ENCODE measurements at regions not wholly inside any gene's neighbourhood (a gene's known extent, or its start where the extent isn't known, plus 50 kb on each side); places are given as distances from the start of the nearest gene placed in this dataset.

DNA sequence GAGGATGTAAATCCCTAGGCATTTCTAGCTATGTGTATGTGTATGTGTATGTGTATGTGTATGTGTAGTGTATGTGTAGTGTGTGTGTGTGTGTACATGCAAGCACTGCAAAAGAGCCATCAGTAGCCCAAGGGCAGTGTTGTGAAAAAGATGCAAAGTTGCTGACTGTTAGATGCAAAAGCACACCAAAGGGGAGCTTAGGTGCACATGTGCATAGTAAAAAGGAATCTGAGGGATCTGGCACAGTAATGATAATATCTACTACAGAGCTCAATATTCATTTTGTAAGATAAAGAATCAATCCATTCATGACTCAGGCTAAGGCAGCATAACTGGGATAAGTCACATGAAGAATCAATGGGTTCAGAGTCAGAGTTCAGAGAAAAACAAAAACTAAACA, 80.2 kb downstream of the TMEM47 start:
- H3K4me3 ChIP-seq (replicated peaks; ENCODE audit: low read depth, low read length): no peak overlapping the region
- DNase-seq (ENCODE audit: extremely low read depth, insufficient read length): no peak
- H3K36me3 ChIP-seq (ENCODE audit: control insufficient read depth, insufficient read depth, low read length): no peaks in the 10 kb centered on the region
- no peak for TF ChIP-seq CTCF (IDR thresholded peaks at IDR 0.05; ENCODE audit: insufficient read depth, low read length, poor library complexity, severe bottlenecking)
- H3K27me3 ChIP-seq (replicated peaks; ENCODE audit: control insufficient read depth, insufficient read depth, low read length): no peaks in the 10 kb centered on the region

GRCh38 chrX:34565981-34566380, 91.1 kb downstream of the TMEM47 start:
- no peaks in the 10 kb centered on the region for H3K27me3 ChIP-seq (replicated peaks; ENCODE audit: control insufficient read depth, insufficient read depth, low read length)
- no peak for DNase-seq (ENCODE audit: extremely low read depth, insufficient read length)
- no peaks in the 10 kb centered on the region for H3K36me3 ChIP-seq (ENCODE audit: control insufficient read depth, insufficient read depth, low read length)
- no peak overlapping the region for H3K4me3 ChIP-seq (replicated peaks; ENCODE audit: low read depth, low read length)
- TF ChIP-seq CTCF (IDR thresholded peaks at IDR 0.05; ENCODE audit: insufficient read depth, low read length, poor library complexity, severe bottlenecking): no peak

GRCh38 chrX:34563804-34564203, 93.3 kb downstream of the TMEM47 start:
- H3K36me3 ChIP-seq (ENCODE audit: control insufficient read depth, insufficient read depth, low read length): no peaks in the 10 kb centered on the region
- no peak overlapping the region for H3K4me3 ChIP-seq (replicated peaks; ENCODE audit: low read depth, low read length)
- no peak for TF ChIP-seq CTCF (IDR thresholded peaks at IDR 0.05; ENCODE audit: insufficient read depth, low read length, poor library complexity, severe bottlenecking)
- H3K27me3 ChIP-seq (replicated peaks; ENCODE audit: control insufficient read depth, insufficient read depth, low read length): no peaks in the 10 kb centered on the region
- no peak for DNase-seq (ENCODE audit: extremely low read depth, insufficient read length)

GRCh38 chrX:34563061-34563460, 94.0 kb downstream of the TMEM47 start:
- Histone ChIP-seq H3K4me3 (replicated peaks; ENCODE audit: low read depth, low read length) (no peak overlapping the region), H3K27me3 (replicated peaks; ENCODE audit: control insufficient read depth, insufficient read depth, low read length) (no peaks in the 10 kb centered on the region), H3K36me3 (ENCODE audit: control insufficient read depth, insufficient read depth, low read length) (no peaks in the 10 kb centered on the region)
- TF ChIP-seq CTCF (IDR thresholded peaks at IDR 0.05; ENCODE audit: insufficient read depth, low read length, poor library complexity, severe bottlenecking): no peak
- DNase-seq (ENCODE audit: extremely low read depth, insufficient read length): no peak

- no peaks in the 10 kb centered on the region for H3K36me3 ChIP-seq (ENCODE audit: control insufficient read depth, insufficient read depth, low read length)
- DNase-seq (ENCODE audit: extremely low read depth, insufficient read length): no peak
- no peak for TF ChIP-seq CTCF (IDR thresholded peaks at IDR 0.05; ENCODE audit: insufficient read depth, low read length, poor library complexity, severe bottlenecking)
- H3K4me3 ChIP-seq (replicated peaks; ENCODE audit: low read depth, low read length): no peak overlapping the region
- H3K27me3 ChIP-seq (replicated peaks; ENCODE audit: control insufficient read depth, insufficient read depth, low read length): no peaks in the 10 kb centered on the region
These were observed 95.1 kb downstream of the TMEM47 start for GRCh38 chrX:34562006-34562405.

GRCh38 chrX:34560180-34560579, 96.9 kb downstream of the TMEM47 start:
- DNase-seq (ENCODE audit: extremely low read depth, insufficient read length): no peak
- Histone ChIP-seq H3K4me3 (replicated peaks; ENCODE audit: low read depth, low read length) (no peak overlapping the region), H3K36me3 (ENCODE audit: control insufficient read depth, insufficient read depth, low read length) (no peaks in the 10 kb centered on the region), H3K27me3 (replicated peaks; ENCODE audit: control insufficient read depth, insufficient read depth, low read length) (no peaks in the 10 kb centered on the region)
- TF ChIP-seq CTCF (IDR thresholded peaks at IDR 0.05; ENCODE audit: insufficient read depth, low read length, poor library complexity, severe bottlenecking): no peak

Measured in GM06990 (cell line).